HepG2 (cell line): ENCODE measurements at regions not wholly inside any gene's neighbourhood (a gene's known extent, or its start where the extent isn't known, plus 50 kb on each side); places are given as distances from the start of the nearest gene placed in this dataset.

Experiments
- AKAP8 ChIP-seq: sonication (generic); formaldehyde crosslinking; IDR thresholded peaks from 2 replicates; pipeline ENCODE4 v1.5.1; 2020; ENCODE audit warnings: mild to moderate bottlenecking, missing genetic modification reagents
- BRCA1 ChIP-seq: sonication (generic); formaldehyde crosslinking; IDR thresholded peaks from 2 replicates; pipeline ENCODE4 v1.4.0; 2020; ENCODE audit warnings: missing genetic modification reagents
- CAMTA2 ChIP-seq: sonication (generic); formaldehyde crosslinking; IDR thresholded peaks from 2 replicates; pipeline ENCODE4 v1.4.0; 2020; ENCODE audit warnings: mild to moderate bottlenecking, missing genetic modification reagents, borderline replicate concordance
- GTF2F1 ChIP-seq: fragments of 150-350 bp; IDR thresholded peaks from 2 replicates; pipeline ENCODE4 v1.6.1; 2014; ENCODE audit warnings: low read length
- MAZ ChIP-seq, 2 experiments: sonication (generic) in 1 of 2; formaldehyde crosslinking in 1 of 2; IDR thresholded peaks; 2 replicates each; pipeline versions ENCODE4 v1.5.0 to v1.6.1; 2012 to 2020; ENCODE audit warnings: low read depth in 2 of 2, mild to moderate bottlenecking in 2 of 2, borderline replicate concordance in 1 of 2, improper control_type of control experiment in 1 of 2, low read length in 1 of 2, missing genetic modification reagents in 1 of 2, moderate library complexity in 1 of 2
- NFE2L1 ChIP-seq: sonication (generic); formaldehyde crosslinking; IDR thresholded peaks from 2 replicates; pipeline ENCODE4 v1.4.0; 2020; ENCODE audit warnings: missing genetic modification reagents, mild to moderate bottlenecking, borderline replicate concordance
- ZBTB40 ChIP-seq, 2 experiments: fragments of 450-650 bp in 1 of 2; sonication (generic) in 1 of 2; formaldehyde crosslinking in 1 of 2; IDR thresholded peaks; 2 replicates each; pipeline versions ENCODE4 v1.6.1 to v1.8.0; 2016 to 2022; ENCODE audit warnings: antibody characterized with exemption in 1 of 2, mild to moderate bottlenecking in 1 of 2, missing genetic modification reagents in 1 of 2
- ZBTB8A ChIP-seq: sonication (generic); formaldehyde crosslinking; IDR thresholded peaks from 2 replicates; pipeline ENCODE4 v1.4.0; 2020; ENCODE audit warnings: mild to moderate bottlenecking, low read depth, missing genetic modification reagents, borderline replicate concordance
- ZNF609 ChIP-seq: sonication (generic); formaldehyde crosslinking; IDR thresholded peaks from 2 replicates; pipeline ENCODE4 v1.4.0; 2020; ENCODE audit warnings: mild to moderate bottlenecking, missing genetic modification reagents, borderline replicate concordance
- ZNF652 ChIP-seq: IDR thresholded peaks from 2 replicates; pipeline ENCODE4 v1.6.1; 2016; ENCODE audit warnings: low read depth, borderline replicate concordance
- ZNF841 ChIP-seq: sonication (generic); formaldehyde crosslinking; IDR thresholded peaks from 2 replicates; pipeline ENCODE4 v1.8.1; 2023; ENCODE audit warnings: missing genetic modification reagents, borderline replicate concordance

GRCh38 chr6:169371344-169372127, 117.9 kb upstream of the THBS2 start (continued):
- TF ChIP-seq MAZ (IDR thresholded peaks at IDR 0.05; ENCODE audit: borderline replicate concordance, low read depth, low read length) (no peak), MAZ (CRISPR knock-in tag; IDR thresholded peaks at IDR 0.05; ENCODE audit: low read depth) (no peak), ZBTB40 (IDR thresholded peaks at IDR 0.05) (no peak), ZBTB40 (CRISPR knock-in tag; IDR thresholded peaks at IDR 0.05) (no peak), ZNF609 (CRISPR knock-in tag) (no peak), AKAP8 (no peak), ZNF652 (CRISPR knock-in tag) (no peak), ZBTB8A (CRISPR knock-in tag) (no peak), BRCA1 (no peak), NFE2L1 (0 out of 2 replicates have a peak, but pooled peaks have one; percentile 77), GTF2F1 (no peak), CAMTA2 (CRISPR knock-in tag) (no peak), ZNF841 (CRISPR knock-in tag) (no peak)
